HL-60 (cell line): ENCODE measurements at regions not wholly inside any gene's neighbourhood (a gene's known extent, or its start where the extent isn't known, plus 50 kb on each side); places are given as distances from the start of the nearest gene placed in this dataset.

Source experiments
- DNase-seq, 2 experiments: peaks; one replicate each; pipeline ENCODE4 v3.0.0-alpha.2; 2010 to 2020; ENCODE audit warnings: low read depth in 1 of 2, low spot score in 1 of 2
- H3K27ac ChIP-seq: fragments of 250-450 bp; sonication (Bioruptor Pico); replicated peaks from 2 replicates; pipeline ENCODE4 v1.5.1; 2020; ENCODE audit warnings: mild to moderate bottlenecking, moderate library complexity
- H3K27me3 ChIP-seq: fragments of 250-450 bp; sonication (Bioruptor Pico); 2 replicates; pipeline ENCODE4 v1.5.1; 2021; ENCODE audit warnings: mild to moderate bottlenecking, moderate library complexity; ENCODE audit not compliant: insufficient read depth, poor library complexity, severe bottlenecking
- H3K4me3 ChIP-seq: replicated peaks from 2 replicates; pipeline ENCODE4 v1.5.1; 2011; ENCODE audit warnings: mild to moderate bottlenecking, control low read depth, low read length; ENCODE audit not compliant: insufficient read depth
- CTCF ChIP-seq: IDR thresholded peaks from one replicate; pipeline ENCODE4 v1.5.1; 2011; ENCODE audit warnings: low read length, control low read depth, inconsistent platforms; ENCODE audit not compliant: insufficient read depth
- GABPA ChIP-seq: IDR thresholded peaks from 2 replicates; pipeline ENCODE4 v1.6.1; 2012; ENCODE audit warnings: low read depth
- POLR2AphosphoS5 ChIP-seq: IDR thresholded peaks from 2 replicates; pipeline ENCODE4 v1.6.1; 2012; ENCODE audit warnings: low read depth
- REST ChIP-seq: IDR thresholded peaks from 2 replicates; pipeline ENCODE4 v1.6.1; 2012; ENCODE audit warnings: low read depth; ENCODE audit not compliant: insufficient replicate concordance
- SPI1 ChIP-seq: IDR thresholded peaks from 2 replicates; pipeline ENCODE4 v1.6.1; 2012; ENCODE audit warnings: low read depth, mild to moderate bottlenecking, borderline replicate concordance

GRCh38 chr18:56329536-56329935 lies 308.9 kb downstream of the TXNL1 start:
- no peak for TF ChIP-seq POLR2AphosphoS5
- TF ChIP-seq SPI1 = no peak
- no peak for TF ChIP-seq CTCF
- TF ChIP-seq REST = no peak
- no peak for TF ChIP-seq GABPA
- DNase-seq = no peak

GRCh38 chr18:56327191-56327885 lies 311.1 kb downstream of the TXNL1 start:
- no peak overlapping the region for H3K4me3 ChIP-seq
- H3K27ac ChIP-seq = no peak overlapping the region
- H3K27me3 ChIP-seq = no peaks in the 10 kb centered on the region
- no peak for TF ChIP-seq POLR2AphosphoS5
- TF ChIP-seq SPI1 = no peak
- no peak for TF ChIP-seq REST
- TF ChIP-seq GABPA = no peak
- no peak for DNase-seq

More at GRCh38 chr18:56329536-56329935, 308.9 kb downstream of the TXNL1 start:
- H3K27me3 ChIP-seq = no peaks in the 10 kb centered on the region
- no peak overlapping the region for H3K27ac ChIP-seq
- no peak overlapping the region for H3K4me3 ChIP-seq

- TF ChIP-seq REST (no peak), SPI1 (no peak)
- Histone ChIP-seq H3K4me3 (no peak overlapping the region), H3K27me3 (no peaks in the 10 kb centered on the region), H3K27ac (no peak overlapping the region)
- DNase-seq = no peak
Measured at GRCh38 chr18:56326336-56327072, 311.9 kb downstream of the TXNL1 start.

- no peak overlapping the region for H3K27ac ChIP-seq
- TF ChIP-seq REST (no peak), GABPA (no peak), SPI1 (no peak), CTCF (no peak), POLR2AphosphoS5 (no peak)
- H3K27me3 ChIP-seq = no peaks in the 10 kb centered on the region
- DNase-seq = no peak
- H3K4me3 ChIP-seq = no peak overlapping the region
Measured at GRCh38 chr18:56323673-56324072, 314.7 kb downstream of the TXNL1 start.
